Neural cell (in vitro differentiated cells): ENCODE measurements at regions not wholly inside any gene's neighbourhood (a gene's known extent, or its start where the extent isn't known, plus 50 kb on each side); places are given as distances from the start of the nearest gene placed in this dataset.

ENCODE experiments used
- H2AFZ ChIP-seq: fragments of 200-600, 300-800 bp; sonication (generic), shearing (Covaris generic); 2 replicates; pipeline ENCODE4 v1.6.0; 2014; ENCODE audit warnings: low read depth, mild to moderate bottlenecking, antibody characterized with exemption, low read length, moderate library complexity
- H3F3A ChIP-seq: fragments of 200-600 bp; shearing (Covaris generic); 2 replicates; pipeline ENCODE4 v1.6.1; 2016; ENCODE audit warnings: mild to moderate bottlenecking, moderate library complexity, mixed read lengths, antibody characterized with exemption, low read length; ENCODE audit not compliant: insufficient read depth, poor library complexity, severe bottlenecking
- H3K27ac ChIP-seq: fragments of 200-600, 300-800 bp; sonication (generic), shearing (Covaris generic); 2 replicates; pipeline ENCODE4 v1.5.1; 2014; ENCODE audit warnings: mild to moderate bottlenecking, low read length, moderate library complexity
- H3K27me3 ChIP-seq: fragments of 300-800, 200-600 bp; sonication (generic), shearing (Covaris generic); 2 replicates; pipeline ENCODE4 v1.6.0; 2014; ENCODE audit warnings: mild to moderate bottlenecking, low read depth, low read length, moderate library complexity; ENCODE audit not compliant: insufficient read depth
- H3K36me3 ChIP-seq: fragments of 300-800, 200-600 bp; sonication (generic), shearing (Covaris generic); 2 replicates; pipeline ENCODE4 v1.5.1; 2014; ENCODE audit warnings: mild to moderate bottlenecking, antibody characterized with exemption, low read length, moderate library complexity; ENCODE audit not compliant: insufficient read depth
- H3K4me2 ChIP-seq: fragments of 300-800, 200-600 bp; sonication (generic), shearing (Covaris generic); 2 replicates; pipeline ENCODE4 v1.6.0; 2014; ENCODE audit warnings: mild to moderate bottlenecking, low read length
- H3K4me3 ChIP-seq: fragments of 300-800, 200-600 bp; sonication (generic), shearing (Covaris generic); 2 replicates; pipeline ENCODE4 v1.5.1; 2014; ENCODE audit warnings: mild to moderate bottlenecking, low read length, moderate library complexity
- H3K79me2 ChIP-seq: fragments of 200-600 bp; shearing (Covaris generic); replicated peaks from 2 replicates; pipeline ENCODE4 v1.6.0; 2014; ENCODE audit warnings: mild to moderate bottlenecking, low read length, moderate library complexity; ENCODE audit not compliant: insufficient read depth
- H3K9ac ChIP-seq: fragments of 300-800, 200-600 bp; sonication (generic), shearing (Covaris generic); 2 replicates; pipeline ENCODE4 v1.6.1; 2016; ENCODE audit warnings: mild to moderate bottlenecking, low read length, mixed read lengths
- H3K9me2 ChIP-seq: fragments of 200-600 bp; shearing (Covaris generic); 2 replicates; pipeline ENCODE4 v1.6.1; 2016; ENCODE audit warnings: mild to moderate bottlenecking, low read length, mixed read lengths; ENCODE audit not compliant: insufficient read depth
- H3K9me3 ChIP-seq: fragments of 200-600, 300-800 bp; sonication (generic), shearing (Covaris generic); 2 replicates; pipeline ENCODE4 v1.6.1; 2016; ENCODE audit warnings: mild to moderate bottlenecking, mixed run types, low read length, moderate library complexity, mixed read lengths
- H4K20me1 ChIP-seq: fragments of 200-600 bp; shearing (Covaris generic); 2 replicates; pipeline ENCODE4 v1.6.1; 2016; ENCODE audit warnings: mild to moderate bottlenecking, mixed run types; ENCODE audit not compliant: insufficient read depth
- EP300 ChIP-seq: fragments of 450-650 bp; conservative IDR thresholded peaks from 2 replicates; pipeline ENCODE4 v1.6.1; 2014; ENCODE audit warnings: antibody characterized with exemption, mild to moderate bottlenecking, moderate library complexity; ENCODE audit not compliant: poor library complexity, severe bottlenecking
- EZH2 ChIP-seq: fragments of 200-600, 300-800 bp; shearing (Covaris generic), sonication (generic); IDR thresholded peaks from 2 replicates; pipeline ENCODE4 v1.6.1; 2014; ENCODE audit warnings: antibody characterized with exemption, low read length, borderline replicate concordance, mild to moderate bottlenecking; ENCODE audit not compliant: insufficient read depth, poor library complexity, severe bottlenecking
- MXI1 ChIP-seq: fragments of 450-650 bp; conservative IDR thresholded peaks from 2 replicates; pipeline ENCODE4 v1.6.1; 2014; ENCODE audit warnings: antibody characterized with exemption, mild to moderate bottlenecking; ENCODE audit not compliant: poor library complexity, severe bottlenecking
- POLR2AphosphoS5 ChIP-seq: IDR thresholded peaks from 2 replicates; pipeline ENCODE4 v1.6.1; 2012
- RAD21 ChIP-seq: fragments of 450-650 bp; conservative IDR thresholded peaks from 2 replicates; pipeline ENCODE4 v1.6.1; 2014; ENCODE audit warnings: antibody characterized with exemption, mild to moderate bottlenecking, moderate library complexity
- SMC3 ChIP-seq: fragments of 450-650 bp; conservative IDR thresholded peaks from 2 replicates; pipeline ENCODE4 v1.6.1; 2014; ENCODE audit warnings: antibody characterized with exemption, mild to moderate bottlenecking, moderate library complexity; ENCODE audit not compliant: poor library complexity
- TAF1 ChIP-seq: IDR thresholded peaks from 2 replicates; pipeline ENCODE4 v1.6.1; 2012; ENCODE audit warnings: low read depth
- TF ChIP-seq, protein P1 (sequence below): IDR thresholded peaks from 2 replicates; pipeline ENCODE4 v1.6.1; 2012; ENCODE audit warnings: borderline replicate concordance
- TF ChIP-seq, protein P2 (sequence below): fragments of 450-650 bp; IDR thresholded peaks from 2 replicates; pipeline ENCODE4 v1.5.1; 2014; ENCODE audit warnings: antibody characterized with exemption, mild to moderate bottlenecking, moderate library complexity; ENCODE audit not compliant: poor library complexity, severe bottlenecking

DNA sequence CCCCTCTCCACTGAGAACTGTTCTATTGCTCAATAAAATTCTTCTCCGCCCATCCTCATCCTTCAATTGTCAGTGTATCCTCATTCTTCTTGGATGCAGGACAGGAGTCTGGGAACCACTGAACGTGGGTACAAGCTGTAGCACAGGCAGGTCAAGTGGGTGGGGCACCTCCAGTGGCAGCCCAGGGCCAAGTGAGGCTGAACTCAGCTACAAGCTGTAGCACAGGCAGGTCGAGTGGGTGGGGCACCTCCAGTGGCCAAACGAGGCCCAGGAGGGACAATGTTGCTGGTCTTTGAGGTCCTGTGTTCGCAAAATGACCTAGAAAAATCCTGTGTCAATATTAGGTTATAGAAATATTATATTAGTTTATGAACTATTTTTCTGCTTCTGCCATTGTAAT lies 352.0 kb downstream of the TMX3 start (continued):
- no peak for TF ChIP-seq POLR2AphosphoS5

DNA sequence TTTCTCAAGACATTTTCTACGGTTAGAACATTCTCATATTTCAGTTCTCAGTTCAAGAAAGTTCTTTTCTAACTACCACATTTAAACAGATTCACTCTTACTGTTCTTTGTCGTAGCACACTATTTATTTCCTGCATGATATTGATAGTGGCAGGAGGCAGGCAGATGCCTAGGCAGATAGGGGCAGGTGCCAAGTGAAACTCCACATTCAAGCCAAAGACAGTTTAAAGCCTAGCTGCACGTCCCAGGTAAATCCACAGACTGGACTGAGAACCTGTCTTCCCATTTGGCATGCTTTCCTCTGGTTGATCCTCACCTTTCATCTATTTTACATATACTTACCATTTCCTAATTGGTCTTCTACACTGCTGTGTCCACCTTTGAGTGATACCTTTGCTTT lies 359.3 kb downstream of the TMX3 start:
- no peaks in the 10 kb centered on the region for H3K27me3 ChIP-seq
- H4K20me1 ChIP-seq: no peaks in the 10 kb centered on the region
- no peak overlapping the region for H3K9ac ChIP-seq
- H3K79me2 ChIP-seq: no peaks in the 10 kb centered on the region
- no peaks in the 10 kb centered on the region for H3K36me3 ChIP-seq
- H3K9me2 ChIP-seq: no peaks in the 10 kb centered on the region
- TF ChIP-seq TAF1 (no peak), POLR2AphosphoS5 (no peak), RAD21 (no peak), EZH2 (no peak), SMC3 (no peak), EP300 (no peak), MXI1 (no peak)
- TF ChIP-seq, protein P1, sequence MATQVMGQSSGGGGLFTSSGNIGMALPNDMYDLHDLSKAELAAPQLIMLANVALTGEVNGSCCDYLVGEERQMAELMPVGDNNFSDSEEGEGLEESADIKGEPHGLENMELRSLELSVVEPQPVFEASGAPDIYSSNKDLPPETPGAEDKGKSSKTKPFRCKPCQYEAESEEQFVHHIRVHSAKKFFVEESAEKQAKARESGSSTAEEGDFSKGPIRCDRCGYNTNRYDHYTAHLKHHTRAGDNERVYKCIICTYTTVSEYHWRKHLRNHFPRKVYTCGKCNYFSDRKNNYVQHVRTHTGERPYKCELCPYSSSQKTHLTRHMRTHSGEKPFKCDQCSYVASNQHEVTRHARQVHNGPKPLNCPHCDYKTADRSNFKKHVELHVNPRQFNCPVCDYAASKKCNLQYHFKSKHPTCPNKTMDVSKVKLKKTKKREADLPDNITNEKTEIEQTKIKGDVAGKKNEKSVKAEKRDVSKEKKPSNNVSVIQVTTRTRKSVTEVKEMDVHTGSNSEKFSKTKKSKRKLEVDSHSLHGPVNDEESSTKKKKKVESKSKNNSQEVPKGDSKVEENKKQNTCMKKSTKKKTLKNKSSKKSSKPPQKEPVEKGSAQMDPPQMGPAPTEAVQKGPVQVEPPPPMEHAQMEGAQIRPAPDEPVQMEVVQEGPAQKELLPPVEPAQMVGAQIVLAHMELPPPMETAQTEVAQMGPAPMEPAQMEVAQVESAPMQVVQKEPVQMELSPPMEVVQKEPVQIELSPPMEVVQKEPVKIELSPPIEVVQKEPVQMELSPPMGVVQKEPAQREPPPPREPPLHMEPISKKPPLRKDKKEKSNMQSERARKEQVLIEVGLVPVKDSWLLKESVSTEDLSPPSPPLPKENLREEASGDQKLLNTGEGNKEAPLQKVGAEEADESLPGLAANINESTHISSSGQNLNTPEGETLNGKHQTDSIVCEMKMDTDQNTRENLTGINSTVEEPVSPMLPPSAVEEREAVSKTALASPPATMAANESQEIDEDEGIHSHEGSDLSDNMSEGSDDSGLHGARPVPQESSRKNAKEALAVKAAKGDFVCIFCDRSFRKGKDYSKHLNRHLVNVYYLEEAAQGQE: no peak
- TF ChIP-seq, protein P2, sequence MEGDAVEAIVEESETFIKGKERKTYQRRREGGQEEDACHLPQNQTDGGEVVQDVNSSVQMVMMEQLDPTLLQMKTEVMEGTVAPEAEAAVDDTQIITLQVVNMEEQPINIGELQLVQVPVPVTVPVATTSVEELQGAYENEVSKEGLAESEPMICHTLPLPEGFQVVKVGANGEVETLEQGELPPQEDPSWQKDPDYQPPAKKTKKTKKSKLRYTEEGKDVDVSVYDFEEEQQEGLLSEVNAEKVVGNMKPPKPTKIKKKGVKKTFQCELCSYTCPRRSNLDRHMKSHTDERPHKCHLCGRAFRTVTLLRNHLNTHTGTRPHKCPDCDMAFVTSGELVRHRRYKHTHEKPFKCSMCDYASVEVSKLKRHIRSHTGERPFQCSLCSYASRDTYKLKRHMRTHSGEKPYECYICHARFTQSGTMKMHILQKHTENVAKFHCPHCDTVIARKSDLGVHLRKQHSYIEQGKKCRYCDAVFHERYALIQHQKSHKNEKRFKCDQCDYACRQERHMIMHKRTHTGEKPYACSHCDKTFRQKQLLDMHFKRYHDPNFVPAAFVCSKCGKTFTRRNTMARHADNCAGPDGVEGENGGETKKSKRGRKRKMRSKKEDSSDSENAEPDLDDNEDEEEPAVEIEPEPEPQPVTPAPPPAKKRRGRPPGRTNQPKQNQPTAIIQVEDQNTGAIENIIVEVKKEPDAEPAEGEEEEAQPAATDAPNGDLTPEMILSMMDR: no peak
- peaks cover 11% of the 10 kb centered on the region for H3K9me3 ChIP-seq
- H3F3A ChIP-seq: no peaks in the 10 kb centered on the region
- H3K4me2 ChIP-seq: no peak overlapping the region
- H2AFZ ChIP-seq: no peak overlapping the region
- no peak overlapping the region for H3K27ac ChIP-seq
- no peak overlapping the region for H3K4me3 ChIP-seq

DNA sequence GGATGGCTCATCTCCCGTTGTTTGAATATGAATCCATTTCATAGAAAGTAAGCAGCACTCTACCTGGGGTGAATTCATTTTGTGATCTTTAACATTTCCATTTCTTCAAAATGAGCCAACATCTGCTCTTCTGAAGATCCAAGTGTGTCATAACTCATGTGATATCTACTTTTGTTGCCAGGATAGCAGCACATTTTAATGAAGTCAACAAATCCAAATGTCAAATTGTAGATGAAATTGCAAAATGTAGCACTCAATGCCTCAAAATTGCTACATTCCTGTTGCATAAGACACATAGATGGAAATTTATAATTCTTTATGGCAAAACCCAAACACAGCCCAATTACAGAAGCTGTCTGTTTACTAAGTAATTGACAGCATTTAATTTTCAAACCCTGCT lies 360.7 kb downstream of the TMX3 start:
- no peaks in the 10 kb centered on the region for H3K36me3 ChIP-seq
- H3K9ac ChIP-seq: no peak overlapping the region
- no peak overlapping the region for H2AFZ ChIP-seq
- no peak overlapping the region for H3K4me2 ChIP-seq
- peaks cover 11% of the 10 kb centered on the region for H3K9me3 ChIP-seq
- no peaks in the 10 kb centered on the region for H3K9me2 ChIP-seq
- no peaks in the 10 kb centered on the region for H3K79me2 ChIP-seq
- H3K27me3 ChIP-seq: no peaks in the 10 kb centered on the region
- H3F3A ChIP-seq: no peaks in the 10 kb centered on the region
- TF ChIP-seq, protein P1: no peak
- TF ChIP-seq, protein P2: no peak
- no peak for TF ChIP-seq POLR2AphosphoS5
- no peak for TF ChIP-seq EP300
- TF ChIP-seq RAD21: no peak
- no peak for TF ChIP-seq EZH2
- TF ChIP-seq SMC3: no peak
- no peak for TF ChIP-seq TAF1
- no peak for TF ChIP-seq MXI1
- no peak overlapping the region for H3K4me3 ChIP-seq
- no peak overlapping the region for H3K27ac ChIP-seq
- H4K20me1 ChIP-seq: no peaks in the 10 kb centered on the region
